MCF 10A (cell line): ENCODE measurements at regions not wholly inside any gene's neighbourhood (a gene's known extent, or its start where the extent isn't known, plus 50 kb on each side); places are given as distances from the start of the nearest gene placed in this dataset.

Source experiments
- BruUV-seq: library from RNA; stranded (reverse); fragments of 400-500 nt; replicated peaks from 2 replicates; lab custom pipeline; 2021; lab: Mats Ljungman, UMichigan
- CTCF ChIA-PET: fragments of 300-600 bp; sonication (Branson Sonifier 250); formaldehyde crosslinking; extraction: SDS; loops from one replicate; lab custom pipeline; 2021; ENCODE audit warnings: antibody characterized with exemption, inconsistent platforms; lab: Yijun Ruan, JAX
- POLR2A ChIA-PET: fragments of 300-600, 350-650 bp; sonication (Branson Sonifier 250); formaldehyde crosslinking; extraction: SDS; loops from one replicate; lab custom pipeline; 2020; ENCODE audit warnings: antibody characterized with exemption, inconsistent platforms; lab: Yijun Ruan, JAX
- DNase-seq: peaks from one replicate; pipeline ENCODE4 v3.0.0-alpha.2; 2018; ENCODE audit not compliant: unreplicated experiment
- H3K27ac Mint-ChIP-seq: one replicate; pipeline ENCODE4 v1.8.0; 2022; ENCODE audit warnings: mild to moderate bottlenecking, low read depth, mixed read lengths; ENCODE audit not compliant: unreplicated experiment
- H3K27me3 Mint-ChIP-seq: one replicate; pipeline ENCODE4 v1.8.0; 2022; ENCODE audit warnings: mixed read lengths; ENCODE audit not compliant: insufficient read depth, unreplicated experiment
- H3K36me3 Mint-ChIP-seq: one replicate; pipeline ENCODE4 v1.8.0; 2022; ENCODE audit warnings: mild to moderate bottlenecking, moderate library complexity, mixed read lengths; ENCODE audit not compliant: insufficient read depth, unreplicated experiment
- H3K4me1 Mint-ChIP-seq: one replicate; pipeline ENCODE4 v1.8.0; 2022; ENCODE audit warnings: mixed read lengths; ENCODE audit not compliant: insufficient read depth, unreplicated experiment
- H3K4me3 Mint-ChIP-seq: one replicate; pipeline ENCODE4 v1.8.0; 2022; ENCODE audit warnings: mild to moderate bottlenecking, moderate library complexity, mixed read lengths; ENCODE audit not compliant: unreplicated experiment
- H3K9me3 Mint-ChIP-seq: one replicate; pipeline ENCODE4 v1.8.0; 2022; ENCODE audit warnings: mixed read lengths; ENCODE audit not compliant: unreplicated experiment
- intact Hi-C: fragments of 100-400 bp; cut with micrococcal nuclease; formaldehyde crosslinking; loops from 2 replicates; pipeline ENCODE4 v1.14.1; 2022
- TF ChIP-seq, protein P1 (sequence below): fragments of 200-600 bp; IDR thresholded peaks from one replicate; pipeline ENCODE4 v1.8.0; 2022; ENCODE audit warnings: antibody characterized with exemption, mild to moderate bottlenecking; ENCODE audit not compliant: unreplicated experiment

GRCh38 chrX:39453889-39454621 lies 643.7 kb downstream of the BCOR start:
- Mint-ChIP-seq H3K4me3 (no peak overlapping the region), H3K4me1 (no peaks in the 10 kb centered on the region), H3K36me3 (no peaks in the 10 kb centered on the region), H3K27ac (no peak overlapping the region), H3K27me3 (peaks cover 73% of the 10 kb centered on the region), H3K9me3 (peaks cover 18% of the 10 kb centered on the region)
- no peak for DNase-seq
- BruUV-seq = no TSS peak
- TF ChIP-seq, protein P1, sequence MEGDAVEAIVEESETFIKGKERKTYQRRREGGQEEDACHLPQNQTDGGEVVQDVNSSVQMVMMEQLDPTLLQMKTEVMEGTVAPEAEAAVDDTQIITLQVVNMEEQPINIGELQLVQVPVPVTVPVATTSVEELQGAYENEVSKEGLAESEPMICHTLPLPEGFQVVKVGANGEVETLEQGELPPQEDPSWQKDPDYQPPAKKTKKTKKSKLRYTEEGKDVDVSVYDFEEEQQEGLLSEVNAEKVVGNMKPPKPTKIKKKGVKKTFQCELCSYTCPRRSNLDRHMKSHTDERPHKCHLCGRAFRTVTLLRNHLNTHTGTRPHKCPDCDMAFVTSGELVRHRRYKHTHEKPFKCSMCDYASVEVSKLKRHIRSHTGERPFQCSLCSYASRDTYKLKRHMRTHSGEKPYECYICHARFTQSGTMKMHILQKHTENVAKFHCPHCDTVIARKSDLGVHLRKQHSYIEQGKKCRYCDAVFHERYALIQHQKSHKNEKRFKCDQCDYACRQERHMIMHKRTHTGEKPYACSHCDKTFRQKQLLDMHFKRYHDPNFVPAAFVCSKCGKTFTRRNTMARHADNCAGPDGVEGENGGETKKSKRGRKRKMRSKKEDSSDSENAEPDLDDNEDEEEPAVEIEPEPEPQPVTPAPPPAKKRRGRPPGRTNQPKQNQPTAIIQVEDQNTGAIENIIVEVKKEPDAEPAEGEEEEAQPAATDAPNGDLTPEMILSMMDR = no peak
- POLR2A ChIA-PET = no interaction called here
- CTCF ChIA-PET = interaction anchor here (0.5 to 0.7 kb wide), 2 partner anchors 74 to 302 kb away, joined by 3 read pairs; no protein-coding TSS in a partner anchor
- intact Hi-C loops = no loop called here

- no peaks in the 10 kb centered on the region for H3K4me1 Mint-ChIP-seq
- peaks cover 18% of the 10 kb centered on the region for H3K9me3 Mint-ChIP-seq
- H3K27me3 Mint-ChIP-seq = peaks cover 59% of the 10 kb centered on the region
- no TSS peak for BruUV-seq
- no peaks in the 10 kb centered on the region for H3K36me3 Mint-ChIP-seq
- no peak for DNase-seq
- POLR2A ChIA-PET = no interaction called here
- intact Hi-C loops = no loop called here
- TF ChIP-seq, protein P1 = no peak
- no peak overlapping the region for H3K4me3 Mint-ChIP-seq
- H3K27ac Mint-ChIP-seq = no peak overlapping the region
- CTCF ChIA-PET = no interaction called here
Measured at GRCh38 chrX:39456894-39457604, 640.7 kb downstream of the BCOR start.

- H3K27ac Mint-ChIP-seq = no peak overlapping the region
- BruUV-seq = no TSS peak
- ChIA-PET CTCF (no interaction called here), POLR2A (no interaction called here)
- no peak for DNase-seq
- H3K4me3 Mint-ChIP-seq = no peak overlapping the region
- H3K36me3 Mint-ChIP-seq = no peaks in the 10 kb centered on the region
- TF ChIP-seq, protein P1 = no peak
- H3K27me3 Mint-ChIP-seq = peaks cover 61% of the 10 kb centered on the region
- intact Hi-C loops = no loop called here
- H3K9me3 Mint-ChIP-seq = peaks cover 18% of the 10 kb centered on the region
- H3K4me1 Mint-ChIP-seq = no peaks in the 10 kb centered on the region
Measured at GRCh38 chrX:39458779-39459178, 639.0 kb downstream of the BCOR start.

- peaks cover 18% of the 10 kb centered on the region for H3K9me3 Mint-ChIP-seq
Measured at GRCh38 chrX:39459204-39459603, 638.6 kb downstream of the BCOR start.

More at GRCh38 chrX:39459204-39459603, 638.6 kb downstream of the BCOR start:
- TF ChIP-seq, protein P1 = no peak
- no peak overlapping the region for H3K4me3 Mint-ChIP-seq
- no peak overlapping the region for H3K27ac Mint-ChIP-seq
- BruUV-seq = no TSS peak
- peaks cover 61% of the 10 kb centered on the region for H3K27me3 Mint-ChIP-seq
- CTCF ChIA-PET = no interaction called here
- H3K4me1 Mint-ChIP-seq = no peaks in the 10 kb centered on the region
- intact Hi-C loops = no loop called here
- H3K36me3 Mint-ChIP-seq = no peaks in the 10 kb centered on the region
- DNase-seq = no peak
- POLR2A ChIA-PET = no interaction called here
